ENCODE measurements at regions not wholly inside any gene's neighbourhood (a gene's known extent, or its start where the extent isn't known, plus 50 kb on each side); places are given as distances from the start of the nearest gene placed in this dataset.

DNA sequence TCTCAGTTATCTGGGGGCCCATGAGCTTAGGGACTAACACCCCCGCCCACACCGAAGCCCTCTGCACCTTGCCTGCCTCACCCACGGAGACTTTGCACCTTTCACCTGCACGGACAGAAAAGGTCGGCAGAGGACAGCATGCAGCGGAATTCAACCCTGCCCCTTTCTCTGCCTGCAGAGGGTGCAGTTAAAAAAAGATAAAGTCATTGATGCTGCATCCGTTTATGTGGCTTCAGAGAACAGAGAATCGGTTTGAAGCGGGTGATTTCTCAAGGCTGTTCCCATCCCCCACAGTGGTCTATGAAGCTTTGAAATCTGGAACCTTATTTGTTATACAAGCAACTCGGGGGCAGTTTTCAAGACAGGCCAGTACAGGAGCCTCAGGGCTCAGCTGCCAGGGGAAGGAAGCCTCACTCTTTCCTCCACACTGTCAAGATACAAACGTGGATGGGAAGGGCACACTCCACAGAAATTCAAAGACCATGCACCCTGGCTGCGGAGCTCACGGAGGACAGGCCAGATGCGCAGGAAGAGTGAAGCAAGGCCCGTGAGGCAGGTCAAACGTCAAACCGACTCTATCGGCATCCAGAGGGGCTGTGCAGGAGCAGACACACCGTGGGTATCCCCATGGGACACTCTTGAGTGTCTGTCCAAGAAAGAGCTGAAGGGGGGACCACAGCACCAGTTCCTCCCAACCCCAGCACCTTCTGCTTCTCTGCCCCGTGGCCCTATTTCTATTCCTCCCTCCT is 66.3 kb downstream of the INSIG1 start:
- no peak overlapping the region for H3K4me3 ChIP-seq (ENCODE audit: low read depth, low read length)
- no peaks in the 10 kb centered on the region for H3K36me3 ChIP-seq (ENCODE audit: control insufficient read depth, insufficient read depth, low read length)
- peaks cover 15% of the 10 kb centered on the region for H3K27me3 ChIP-seq (ENCODE audit: control insufficient read depth, insufficient read depth, low read length)
- TF ChIP-seq CTCF (IDR thresholded peaks at IDR 0.05; ENCODE audit: insufficient read depth, low read length, poor library complexity, severe bottlenecking), result no peak
- DNase-seq (ENCODE audit: low read depth), result no peak

- Histone ChIP-seq H3K36me3 (ENCODE audit: control insufficient read depth, insufficient read depth, low read length) (no peaks in the 10 kb centered on the region), H3K4me3 (ENCODE audit: low read depth, low read length) (no peak overlapping the region), H3K27me3 (ENCODE audit: control insufficient read depth, insufficient read depth, low read length) (peaks cover 23% of the 10 kb centered on the region)
- no peak for TF ChIP-seq CTCF (IDR thresholded peaks at IDR 0.05; ENCODE audit: insufficient read depth, low read length, poor library complexity, severe bottlenecking)
- no peak for DNase-seq (ENCODE audit: low read depth)
These were observed 67.6 kb downstream of the INSIG1 start for GRCh38 chr7:155365146-155365874.

DNA sequence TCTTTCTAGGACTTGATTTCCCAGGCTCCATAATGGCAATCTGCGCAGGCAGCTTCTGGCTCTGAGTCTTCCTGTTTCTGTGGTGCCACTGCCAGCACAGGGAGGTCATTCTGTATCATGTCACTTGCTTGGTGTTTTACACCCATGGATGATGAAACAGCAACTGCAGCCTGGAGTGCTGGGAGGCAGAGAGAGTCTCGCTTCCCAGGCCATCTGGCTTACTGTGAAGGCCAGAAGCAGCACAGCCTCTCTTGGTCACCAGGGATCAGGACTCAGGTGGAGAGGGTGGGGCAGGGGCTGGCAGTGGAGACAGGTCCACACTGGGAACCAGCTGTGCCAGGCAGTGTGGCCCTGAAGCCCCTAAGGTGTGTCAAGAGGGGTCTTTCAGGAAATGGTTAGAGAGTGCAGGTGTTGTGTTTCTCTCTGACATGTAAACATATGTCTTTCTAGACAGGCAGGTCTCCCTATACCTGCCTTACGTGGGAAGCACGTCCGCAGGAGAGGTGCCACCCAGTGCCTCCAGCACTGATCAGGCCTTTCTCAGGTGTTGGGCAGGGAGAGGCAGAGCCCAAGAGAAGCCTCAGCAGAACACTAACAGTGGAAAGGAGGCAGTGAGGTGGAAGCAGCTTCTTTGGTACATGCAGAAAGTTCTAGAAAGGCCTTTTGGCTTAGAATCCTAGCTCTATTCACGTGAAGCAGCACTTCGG is 71.4 kb downstream of the INSIG1 start:
- peaks cover 53% of the 10 kb centered on the region for H3K27me3 ChIP-seq (ENCODE audit: control insufficient read depth, insufficient read depth, low read length)
- H3K36me3 ChIP-seq (ENCODE audit: control insufficient read depth, insufficient read depth, low read length), result no peaks in the 10 kb centered on the region
- no peak for TF ChIP-seq CTCF (IDR thresholded peaks at IDR 0.05; ENCODE audit: insufficient read depth, low read length, poor library complexity, severe bottlenecking)
- no peak overlapping the region for H3K4me3 ChIP-seq (ENCODE audit: low read depth, low read length)
- no peak for DNase-seq (ENCODE audit: low read depth)

DNA sequence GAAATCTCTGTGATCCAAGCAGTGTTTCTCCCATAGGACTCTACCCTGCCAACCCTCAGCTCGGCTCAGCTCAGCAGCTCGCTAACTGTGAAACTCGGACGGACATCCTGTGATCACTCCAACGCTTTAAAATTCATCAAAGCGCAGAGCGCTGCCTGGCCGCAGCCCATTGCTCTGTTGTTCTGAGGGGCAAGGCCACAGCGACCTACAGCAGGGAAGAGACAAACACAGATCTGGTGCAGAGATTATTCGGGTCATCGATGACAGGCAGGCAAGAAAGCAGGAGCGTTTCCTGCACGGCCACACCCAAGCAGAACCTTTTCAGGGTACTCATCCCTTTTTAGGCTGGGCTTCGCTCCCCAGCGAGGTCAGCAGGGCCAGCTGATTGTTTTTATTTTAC is 72.1 kb downstream of the INSIG1 start:
- peaks cover 55% of the 10 kb centered on the region for H3K27me3 ChIP-seq (ENCODE audit: control insufficient read depth, insufficient read depth, low read length)
- no peak overlapping the region for H3K4me3 ChIP-seq (ENCODE audit: low read depth, low read length)

GRCh38 chr7:155371331-155371883 is 73.7 kb downstream of the INSIG1 start:
- no peak for DNase-seq (ENCODE audit: low read depth)
- H3K4me3 ChIP-seq (ENCODE audit: low read depth, low read length), result no peak overlapping the region
- peaks cover 68% of the 10 kb centered on the region for H3K27me3 ChIP-seq (ENCODE audit: control insufficient read depth, insufficient read depth, low read length)
- no peaks in the 10 kb centered on the region for H3K36me3 ChIP-seq (ENCODE audit: control insufficient read depth, insufficient read depth, low read length)
- no peak for TF ChIP-seq CTCF (IDR thresholded peaks at IDR 0.05; ENCODE audit: insufficient read depth, low read length, poor library complexity, severe bottlenecking)

More for the DNA sequence above, 72.1 kb downstream of the INSIG1 start:
- H3K36me3 ChIP-seq (ENCODE audit: control insufficient read depth, insufficient read depth, low read length), result no peaks in the 10 kb centered on the region
- no peak for DNase-seq (ENCODE audit: low read depth)
- TF ChIP-seq CTCF (IDR thresholded peaks at IDR 0.05; ENCODE audit: insufficient read depth, low read length, poor library complexity, severe bottlenecking), result no peak

Data from kidney epithelial cell (primary cell).